ACC112 (cell line): ENCODE measurements at regions not wholly inside any gene's neighbourhood (a gene's known extent, or its start where the extent isn't known, plus 50 kb on each side); places are given as distances from the start of the nearest gene placed in this dataset.

Experiments
- H2AFZ ChIP-seq: fragments of 200-600 bp; sonication (generic); one replicate; pipeline ENCODE4 v1.6.0; 2017; ENCODE audit warnings: antibody characterized with exemption, low read length; ENCODE audit not compliant: unreplicated experiment
- H3K27ac ChIP-seq: fragments of 200-600 bp; sonication (generic); 2 replicates; pipeline ENCODE4 v1.5.1; 2014; ENCODE audit warnings: low read depth, mild to moderate bottlenecking, antibody characterized with exemption, low read length, moderate library complexity
- H3K27me3 ChIP-seq: fragments of 200-600 bp; sonication (generic); 2 replicates; pipeline ENCODE4 v1.6.1; 2014; ENCODE audit warnings: mild to moderate bottlenecking, antibody characterized with exemption, low read length, moderate library complexity, mixed read lengths; ENCODE audit not compliant: insufficient read depth
- H3K36me3 ChIP-seq: fragments of 200-600 bp; sonication (generic); 2 replicates; pipeline ENCODE4 v1.6.1; 2016; ENCODE audit warnings: mild to moderate bottlenecking, antibody characterized with exemption, low read length, moderate library complexity, mixed read lengths; ENCODE audit not compliant: insufficient read depth
- H3K4me1 ChIP-seq: fragments of 200-600 bp; sonication (generic); one replicate; pipeline ENCODE4 v1.6.1; 2016; ENCODE audit warnings: low read length, mixed read lengths; ENCODE audit not compliant: insufficient read depth, unreplicated experiment, control insufficient read depth
- H3K4me3 ChIP-seq: fragments of 200-600 bp; sonication (generic); 2 replicates; pipeline ENCODE4 v1.5.1; 2014; ENCODE audit warnings: mild to moderate bottlenecking, low read depth, low read length
- H3K79me2 ChIP-seq: fragments of 200-600 bp; sonication (generic); one replicate; pipeline ENCODE4 v1.6.0; 2016; ENCODE audit warnings: low read length; ENCODE audit not compliant: control insufficient read depth, unreplicated experiment, insufficient read depth

GRCh38 chr14:26395726-26396125 lies 202.1 kb downstream of the NOVA1 start:
- no peak overlapping the region for H2AFZ ChIP-seq
- no peak overlapping the region for H3K4me3 ChIP-seq
- no peak overlapping the region for H3K27ac ChIP-seq
- H3K4me1 ChIP-seq: no peaks in the 10 kb centered on the region
- no peaks in the 10 kb centered on the region for H3K36me3 ChIP-seq
- H3K79me2 ChIP-seq: no peaks in the 10 kb centered on the region
- peaks cover 16% of the 10 kb centered on the region for H3K27me3 ChIP-seq

GRCh38 chr14:26394150-26394810 lies 203.6 kb downstream of the NOVA1 start:
- no peak overlapping the region for H2AFZ ChIP-seq
- no peaks in the 10 kb centered on the region for H3K79me2 ChIP-seq
- H3K27me3 ChIP-seq: peaks cover 13% of the 10 kb centered on the region
- H3K36me3 ChIP-seq: no peaks in the 10 kb centered on the region
- H3K27ac ChIP-seq: no peak overlapping the region
- H3K4me3 ChIP-seq: no peak overlapping the region
- H3K4me1 ChIP-seq: peaks cover 3% of the 10 kb centered on the region

- Histone ChIP-seq H2AFZ (no peak overlapping the region), H3K27ac (no peak overlapping the region), H3K4me3 (no peak overlapping the region), H3K79me2 (no peaks in the 10 kb centered on the region), H3K27me3 (peaks cover 28% of the 10 kb centered on the region), H3K36me3 (no peaks in the 10 kb centered on the region), H3K4me1 (peaks cover 3% of the 10 kb centered on the region)
Measured at GRCh38 chr14:26392498-26392897, 205.3 kb downstream of the NOVA1 start.

- Histone ChIP-seq H3K27ac (no peak overlapping the region), H3K79me2 (no peaks in the 10 kb centered on the region), H3K36me3 (no peaks in the 10 kb centered on the region), H2AFZ (no peak overlapping the region), H3K27me3 (peaks cover 37% of the 10 kb centered on the region), H3K4me3 (no peak overlapping the region), H3K4me1 (peaks cover 3% of the 10 kb centered on the region)
Measured at GRCh38 chr14:26389646-26390508, 208.0 kb downstream of the NOVA1 start.

- Histone ChIP-seq H3K4me1 (peaks cover 3% of the 10 kb centered on the region), H3K36me3 (no peaks in the 10 kb centered on the region), H3K27me3 (peaks cover 33% of the 10 kb centered on the region), H3K27ac (no peak overlapping the region), H2AFZ (no peak overlapping the region), H3K4me3 (no peak overlapping the region), H3K79me2 (no peaks in the 10 kb centered on the region)
Measured at GRCh38 chr14:26385310-26385709, 212.5 kb downstream of the NOVA1 start.

- H3K79me2 ChIP-seq: no peaks in the 10 kb centered on the region
- no peak overlapping the region for H2AFZ ChIP-seq
- H3K27ac ChIP-seq: no peak overlapping the region
- no peak overlapping the region for H3K4me3 ChIP-seq
- H3K4me1 ChIP-seq: no peaks in the 10 kb centered on the region
- H3K36me3 ChIP-seq: no peaks in the 10 kb centered on the region
- peaks cover 22% of the 10 kb centered on the region for H3K27me3 ChIP-seq
Measured at GRCh38 chr14:26382901-26383685, 214.7 kb downstream of the NOVA1 start.

GRCh38 chr14:26381405-26381804 lies 216.4 kb downstream of the NOVA1 start:
- no peaks in the 10 kb centered on the region for H3K36me3 ChIP-seq
- H3K4me1 ChIP-seq: no peaks in the 10 kb centered on the region
- H2AFZ ChIP-seq: no peak overlapping the region
- H3K4me3 ChIP-seq: no peak overlapping the region
- no peak overlapping the region for H3K27ac ChIP-seq
- no peaks in the 10 kb centered on the region for H3K79me2 ChIP-seq
- peaks cover 10% of the 10 kb centered on the region for H3K27me3 ChIP-seq

GRCh38 chr14:26380637-26381036 lies 217.2 kb downstream of the NOVA1 start:
- H3K36me3 ChIP-seq: no peaks in the 10 kb centered on the region
- no peak overlapping the region for H3K27ac ChIP-seq
- H3K4me1 ChIP-seq: no peaks in the 10 kb centered on the region
- H2AFZ ChIP-seq: no peak overlapping the region
- H3K79me2 ChIP-seq: no peaks in the 10 kb centered on the region
- H3K27me3 ChIP-seq: peaks cover 10% of the 10 kb centered on the region
- H3K4me3 ChIP-seq: no peak overlapping the region

GRCh38 chr14:26379951-26380350 lies 217.9 kb downstream of the NOVA1 start:
- no peak overlapping the region for H2AFZ ChIP-seq
- no peak overlapping the region for H3K4me3 ChIP-seq
- H3K79me2 ChIP-seq: no peaks in the 10 kb centered on the region
- H3K27ac ChIP-seq: no peak overlapping the region
- no peaks in the 10 kb centered on the region for H3K36me3 ChIP-seq
- peaks cover 10% of the 10 kb centered on the region for H3K27me3 ChIP-seq
- H3K4me1 ChIP-seq: no peaks in the 10 kb centered on the region

- no peak overlapping the region for H2AFZ ChIP-seq
Measured at GRCh38 chr14:26377150-26377549, 220.7 kb downstream of the NOVA1 start.

More at GRCh38 chr14:26377150-26377549, 220.7 kb downstream of the NOVA1 start:
- Histone ChIP-seq H3K79me2 (no peaks in the 10 kb centered on the region), H3K4me1 (no peaks in the 10 kb centered on the region), H3K36me3 (no peaks in the 10 kb centered on the region), H3K27ac (no peak overlapping the region), H3K4me3 (no peak overlapping the region), H3K27me3 (peaks cover 8% of the 10 kb centered on the region)
